GM19452 (cell line): ENCODE measurements at regions not wholly inside any gene's neighbourhood (a gene's known extent, or its start where the extent isn't known, plus 50 kb on each side); places are given as distances from the start of the nearest gene placed in this dataset.
"Not testable (repeated sequence)": the region's sequence is repeated elsewhere in the genome, so short reads cannot be mapped to it uniquely, and the experiment has no call there.

Experiments
- ATAC-seq: cut with Tn5 transposase; IDR thresholded peaks from one replicate; pipeline ENCODE4 v1.9.1; 2021; ENCODE audit not compliant: unreplicated experiment

GRCh38 chr3:35849496-35849895, 210.2 kb downstream of the ARPP21 start:
- no peak for ATAC-seq

- no peak for ATAC-seq
Observed at GRCh38 chr3:35849963-35850362, 210.6 kb downstream of the ARPP21 start.

DNA sequence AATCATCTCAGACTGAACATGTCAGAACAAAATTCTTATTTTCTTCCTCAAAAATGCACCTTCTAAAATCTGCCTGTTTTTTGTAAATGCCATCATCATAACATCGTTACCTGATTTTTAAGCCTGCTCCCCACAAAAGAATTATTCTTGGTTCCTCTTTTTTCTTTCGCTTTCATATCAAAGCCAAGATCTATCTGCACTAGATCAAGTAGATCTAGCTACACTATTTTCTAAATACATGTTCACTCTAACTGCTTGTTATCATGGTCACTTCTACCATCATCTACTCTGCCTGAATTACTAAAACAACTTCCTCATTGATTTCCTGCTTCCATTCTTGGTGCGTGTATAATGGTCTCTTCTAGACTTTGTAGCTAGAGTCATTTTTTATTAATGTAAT, 217.7 kb downstream of the ARPP21 start:
- ATAC-seq: no peak

- ATAC-seq: no peak
Observed at GRCh38 chr3:35862057-35862456, 222.7 kb downstream of the ARPP21 start.

GRCh38 chr3:35864871-35865270, 225.5 kb downstream of the ARPP21 start:
- no peak for ATAC-seq

DNA sequence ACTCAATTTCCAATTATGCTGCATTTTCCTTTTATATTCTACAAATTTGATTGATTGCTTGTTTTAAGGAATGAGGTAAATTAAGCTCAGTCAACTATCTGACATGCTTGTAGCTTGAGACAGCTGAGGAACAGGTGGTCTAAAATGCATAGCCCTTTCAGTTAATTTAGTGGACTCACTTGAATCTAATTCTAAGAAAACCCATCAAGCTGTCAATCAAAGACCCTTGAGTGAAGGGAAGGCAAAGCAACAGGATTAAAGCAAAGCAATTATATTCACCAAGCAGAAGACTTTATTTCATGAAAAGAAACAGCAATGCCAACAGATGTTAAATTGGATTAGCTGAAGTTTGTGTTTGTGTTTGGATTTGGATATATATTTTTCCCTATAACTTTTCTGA, 228.5 kb downstream of the ARPP21 start:
- ATAC-seq: no peak

DNA sequence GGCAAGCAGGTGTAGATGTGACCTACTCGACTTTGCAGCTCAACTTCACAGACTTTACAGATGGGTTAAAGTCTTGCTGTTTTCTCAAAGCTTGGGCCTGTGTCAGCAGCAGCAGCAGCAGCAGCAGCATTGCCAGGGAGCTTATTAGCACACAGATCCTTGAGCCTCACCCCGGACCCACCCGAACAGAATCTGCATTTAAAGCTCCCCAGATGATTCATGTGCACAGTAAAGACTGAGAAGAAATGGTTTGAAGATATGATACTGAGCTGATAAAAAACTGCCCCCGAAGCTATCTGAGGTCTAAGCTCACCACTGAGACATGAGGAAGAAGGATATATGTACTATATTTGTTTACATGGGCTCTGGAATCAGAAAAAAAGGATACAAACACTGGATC, 231.7 kb downstream of the ARPP21 start:
- no peak for ATAC-seq

- ATAC-seq: no peak
Observed at GRCh38 chr3:35883929-35884328, 244.6 kb downstream of the ARPP21 start.

GRCh38 chr3:35894735-35895134, 255.4 kb downstream of the ARPP21 start:
- ATAC-seq: no peak

DNA sequence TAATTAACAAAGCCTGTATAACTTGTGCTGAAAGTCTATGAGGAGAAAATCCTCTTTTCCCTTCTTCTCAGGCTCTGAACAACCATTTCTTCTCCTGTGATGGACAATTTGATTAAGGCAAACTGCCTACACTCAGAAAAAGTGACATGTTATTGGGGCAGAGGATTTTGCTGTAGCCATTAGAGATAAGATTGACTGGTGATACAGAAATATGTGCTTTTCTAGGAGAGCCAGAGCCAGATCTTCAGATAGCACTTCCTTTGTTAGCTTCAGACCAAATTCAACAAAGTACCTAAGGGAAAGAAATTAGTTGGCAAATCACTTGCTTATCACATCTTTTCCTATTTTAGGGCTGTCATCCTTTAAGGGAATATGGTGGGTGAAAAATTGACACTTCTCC, 259.9 kb downstream of the ARPP21 start:
- no peak for ATAC-seq

DNA sequence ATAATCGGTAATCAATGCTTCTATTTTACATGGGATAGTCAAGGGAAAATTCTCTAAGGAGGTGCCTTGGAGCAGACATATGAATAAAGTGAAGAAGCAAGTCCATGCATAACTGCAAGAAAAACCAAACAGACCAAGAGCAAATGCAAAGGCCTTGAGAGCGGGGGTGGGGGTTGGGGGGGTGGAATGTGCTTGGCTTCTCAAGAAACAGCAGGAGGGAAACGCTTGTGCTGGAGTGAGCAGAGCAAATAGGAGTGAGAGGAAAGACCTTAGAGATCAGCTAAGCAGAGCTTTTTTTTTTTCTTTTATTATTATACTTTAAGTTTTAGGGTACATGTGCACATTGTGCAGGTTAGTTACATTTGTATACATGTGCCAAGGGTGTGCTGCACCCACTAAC, 260.8 kb downstream of the ARPP21 start:
- ATAC-seq: no peak

DNA sequence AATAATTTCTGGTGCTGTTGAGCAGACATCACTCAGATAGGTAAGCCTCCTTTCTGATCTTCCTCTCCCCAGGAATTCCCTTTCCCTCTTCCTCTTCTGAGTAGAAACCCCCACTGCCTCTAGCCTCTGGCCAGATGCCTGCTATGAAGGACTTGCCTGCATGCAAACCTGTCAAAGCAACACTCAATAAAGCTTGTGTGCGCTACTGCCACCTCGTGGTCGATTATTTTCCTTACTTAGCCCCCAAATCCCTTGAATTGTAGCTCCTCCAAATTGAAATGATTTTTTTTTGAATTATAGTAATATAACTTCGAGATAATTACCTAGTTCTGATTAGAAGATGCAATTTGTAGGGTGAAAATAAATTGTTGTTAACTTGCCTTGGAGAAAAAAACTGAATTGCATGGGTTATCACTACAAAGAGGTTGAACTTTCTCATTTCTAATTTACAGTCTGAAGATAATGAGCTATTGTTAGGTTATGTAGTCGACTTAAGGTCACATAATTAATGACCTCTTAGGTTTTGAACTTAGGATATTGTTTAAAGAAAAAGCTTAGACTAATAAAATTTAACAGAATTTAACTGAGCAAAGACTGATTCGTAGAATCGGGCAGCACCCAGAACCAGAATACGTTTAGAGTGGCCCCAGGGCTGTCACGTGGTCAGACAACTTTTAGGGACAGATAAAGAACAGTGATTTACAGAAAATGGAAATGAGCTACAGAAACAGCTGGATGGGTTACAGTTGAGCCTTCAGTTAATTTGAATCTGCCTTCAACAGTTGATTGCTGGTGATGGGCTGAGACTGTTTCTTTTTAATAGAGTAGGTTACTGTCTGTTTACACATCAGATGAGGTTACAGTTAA, 269.3 kb downstream of the ARPP21 start:
- peak; percentile 88 for ATAC-seq

GRCh38 chr3:35919160-35919559, 279.8 kb downstream of the ARPP21 start:
- no peak for ATAC-seq

GRCh38 chr3:35921718-35922117, 282.4 kb downstream of the ARPP21 start:
- ATAC-seq: no peak

GRCh38 chr3:35924070-35924469, 284.7 kb downstream of the ARPP21 start:
- not testable (repeated sequence) for ATAC-seq

DNA sequence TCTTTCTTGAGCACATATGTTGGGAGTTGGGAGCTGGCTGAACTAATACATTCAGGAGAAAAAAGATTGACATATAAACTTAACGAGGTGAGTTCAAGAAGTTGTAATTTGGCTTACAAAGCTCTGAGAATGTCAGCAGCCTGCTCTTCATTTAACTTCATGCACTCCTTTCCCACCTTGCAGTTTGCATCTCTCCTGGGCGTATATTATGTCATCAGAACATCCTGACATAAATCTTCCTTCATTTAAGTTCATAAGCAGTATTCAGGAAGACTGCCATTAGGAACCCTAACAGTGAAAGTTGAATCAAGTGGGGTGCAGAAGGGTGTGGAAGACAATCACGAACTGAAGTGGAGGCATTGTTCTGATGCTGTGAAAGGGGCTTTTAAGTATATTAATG, 288.1 kb downstream of the ARPP21 start:
- ATAC-seq: no peak

GRCh38 chr3:35929158-35929557, 289.8 kb downstream of the ARPP21 start:
- ATAC-seq: no peak

GRCh38 chr3:35931867-35932266, 292.5 kb downstream of the ARPP21 start:
- no peak for ATAC-seq

DNA sequence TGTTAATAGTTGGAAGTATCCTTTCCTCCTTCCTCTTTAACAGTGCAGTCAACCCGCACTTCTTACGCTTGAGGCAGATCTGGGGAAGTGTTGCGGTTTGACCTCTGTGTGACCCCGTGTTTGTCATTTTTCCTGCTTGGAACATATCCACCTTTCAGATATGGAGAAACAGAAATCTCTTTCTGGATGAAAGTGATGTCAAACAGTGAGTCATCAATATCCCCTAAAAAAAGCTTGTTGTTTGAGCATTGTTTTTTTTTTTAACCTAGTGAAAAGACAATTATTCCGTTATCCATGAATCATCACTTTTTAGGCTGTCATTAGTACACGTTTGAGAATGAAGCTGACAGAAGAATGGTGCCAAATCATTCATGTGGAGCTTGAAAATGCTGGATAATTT, 293.7 kb downstream of the ARPP21 start:
- no peak for ATAC-seq

DNA sequence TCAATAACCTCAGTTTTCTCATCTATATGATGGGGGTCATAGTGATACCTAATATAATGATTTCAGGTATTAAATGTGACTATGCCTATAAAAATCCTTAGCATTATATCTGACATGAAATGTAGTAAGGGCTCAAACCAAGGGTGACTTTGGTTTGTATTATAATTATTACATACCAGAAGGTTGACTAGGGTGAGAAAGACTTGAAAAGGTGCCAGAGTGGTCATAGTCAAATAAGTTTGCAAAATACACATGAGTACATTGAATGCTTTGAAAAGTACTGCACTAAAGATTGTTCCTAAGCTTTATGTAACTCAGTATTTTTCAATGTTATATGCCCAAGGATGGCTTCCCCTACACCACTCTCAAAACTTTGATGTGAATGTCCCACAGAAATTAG, 297.2 kb downstream of the ARPP21 start:
- no peak for ATAC-seq

DNA sequence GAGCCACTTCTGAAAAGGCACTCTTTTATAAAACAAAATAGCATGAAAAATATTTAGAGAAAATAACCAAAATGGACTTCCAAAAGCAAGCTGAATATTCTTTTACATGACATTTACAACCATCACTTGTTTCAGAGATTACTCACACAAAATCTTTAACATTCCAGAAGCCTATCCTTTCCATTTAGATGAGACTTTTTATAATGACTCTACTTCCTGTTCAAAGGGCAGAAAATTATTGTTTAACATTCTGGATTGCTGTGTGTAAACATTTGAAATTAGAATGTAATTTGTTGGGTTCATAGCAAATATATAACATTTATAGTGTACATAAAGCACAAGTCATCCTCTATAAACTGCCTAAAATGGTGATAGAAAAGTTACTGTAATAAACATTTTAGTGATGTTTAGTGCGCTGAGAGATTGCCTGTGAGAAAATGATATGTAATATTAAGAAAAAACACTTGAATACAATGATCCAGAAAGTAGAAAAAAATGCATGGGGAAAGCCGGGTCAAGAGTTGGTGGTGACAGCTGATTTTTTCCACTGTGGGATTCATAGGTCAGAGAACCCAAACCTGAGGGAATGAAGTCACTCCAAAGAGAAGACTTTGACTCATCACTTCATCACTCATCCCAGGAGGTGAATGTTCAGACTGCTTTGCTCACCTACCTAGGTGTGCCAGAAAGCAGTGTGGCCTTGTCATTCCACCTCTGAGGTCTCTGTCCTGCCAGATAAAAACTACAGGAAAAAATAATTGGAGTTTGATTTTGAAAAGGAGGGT, 305.8 kb downstream of the ARPP21 start:
- ATAC-seq: no peak

DNA sequence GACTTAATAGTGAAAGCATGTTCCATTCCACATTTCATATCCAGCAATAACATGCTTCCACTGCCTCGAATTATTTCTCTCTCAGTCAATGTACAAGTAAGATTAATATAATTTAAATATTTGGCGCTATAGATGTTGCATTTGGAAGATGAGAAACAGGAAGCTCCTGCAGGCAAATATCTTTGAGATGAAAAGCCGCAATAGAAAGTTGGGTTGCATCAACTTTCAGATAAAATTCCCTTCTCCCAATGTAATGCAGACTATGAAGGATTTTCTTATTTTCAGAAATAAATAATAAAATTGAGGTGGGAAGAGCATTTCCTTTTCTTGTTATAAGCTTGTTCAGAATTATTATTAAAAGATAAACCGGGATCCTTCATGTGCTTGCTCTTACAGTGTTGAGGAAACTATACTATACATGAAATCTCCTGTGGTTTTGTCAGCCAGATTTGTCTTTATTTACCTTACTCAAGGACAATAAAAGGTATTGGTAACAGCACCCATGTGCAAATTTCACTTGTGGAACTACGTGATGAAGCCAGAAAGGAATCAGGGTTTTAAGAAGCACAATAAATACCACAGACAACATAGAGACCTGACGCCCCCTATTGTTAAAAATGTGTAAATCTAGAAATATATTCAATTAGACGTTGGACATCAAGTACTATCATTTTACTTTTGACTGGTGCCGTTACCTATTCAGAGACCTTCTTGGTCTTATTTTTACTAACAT, 307.0 kb downstream of the ARPP21 start:
- no peak for ATAC-seq
